ENCODE measurements at regions not wholly inside any gene's neighbourhood (a gene's known extent, or its start where the extent isn't known, plus 50 kb on each side); places are given as distances from the start of the nearest gene placed in this dataset.

DNA sequence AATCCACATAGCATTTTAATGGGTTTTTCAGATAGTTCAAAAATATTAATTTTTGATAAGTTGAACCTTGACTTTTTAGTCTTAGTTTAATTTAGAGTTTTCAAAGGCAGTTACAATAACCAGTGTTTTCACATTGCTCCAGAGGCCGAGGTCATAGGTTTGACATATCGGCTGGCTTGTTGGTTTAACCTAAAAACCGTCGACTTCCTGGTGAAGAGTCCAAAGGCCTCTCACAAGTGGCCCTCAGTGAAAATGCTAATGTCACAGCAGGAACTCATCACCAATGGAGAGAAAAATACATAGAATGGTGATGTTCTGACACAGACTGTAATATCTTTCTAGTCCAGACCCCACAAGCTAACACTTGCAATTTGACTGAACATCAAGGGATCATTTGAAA is 642.3 kb downstream of the PLOD2 start:
- TF ChIP-seq, protein P1, sequence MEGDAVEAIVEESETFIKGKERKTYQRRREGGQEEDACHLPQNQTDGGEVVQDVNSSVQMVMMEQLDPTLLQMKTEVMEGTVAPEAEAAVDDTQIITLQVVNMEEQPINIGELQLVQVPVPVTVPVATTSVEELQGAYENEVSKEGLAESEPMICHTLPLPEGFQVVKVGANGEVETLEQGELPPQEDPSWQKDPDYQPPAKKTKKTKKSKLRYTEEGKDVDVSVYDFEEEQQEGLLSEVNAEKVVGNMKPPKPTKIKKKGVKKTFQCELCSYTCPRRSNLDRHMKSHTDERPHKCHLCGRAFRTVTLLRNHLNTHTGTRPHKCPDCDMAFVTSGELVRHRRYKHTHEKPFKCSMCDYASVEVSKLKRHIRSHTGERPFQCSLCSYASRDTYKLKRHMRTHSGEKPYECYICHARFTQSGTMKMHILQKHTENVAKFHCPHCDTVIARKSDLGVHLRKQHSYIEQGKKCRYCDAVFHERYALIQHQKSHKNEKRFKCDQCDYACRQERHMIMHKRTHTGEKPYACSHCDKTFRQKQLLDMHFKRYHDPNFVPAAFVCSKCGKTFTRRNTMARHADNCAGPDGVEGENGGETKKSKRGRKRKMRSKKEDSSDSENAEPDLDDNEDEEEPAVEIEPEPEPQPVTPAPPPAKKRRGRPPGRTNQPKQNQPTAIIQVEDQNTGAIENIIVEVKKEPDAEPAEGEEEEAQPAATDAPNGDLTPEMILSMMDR (IDR thresholded peaks at IDR 0.05; ENCODE audit: extremely low read depth, low read depth, low read length) = no peak
- Histone ChIP-seq H3K4me3 (ENCODE audit: insufficient read depth, low read length) (no peak overlapping the region), H4K20me1 (ENCODE audit: insufficient read depth, low read length) (no peaks in the 10 kb centered on the region), H3K27me3 (ENCODE audit: insufficient read depth, low read length) (no peaks in the 10 kb centered on the region), H3K4me2 (ENCODE audit: insufficient read depth, low read length) (no peak overlapping the region), H3K36me3 (ENCODE audit: insufficient read depth, low read length) (no peaks in the 10 kb centered on the region), H3K4me1 (ENCODE audit: insufficient read depth, low read length) (no peaks in the 10 kb centered on the region), H2AFZ (ENCODE audit: low read length) (no peak overlapping the region), H3K27ac (ENCODE audit: low read depth, low read length) (no peak overlapping the region), H3K79me2 (ENCODE audit: insufficient read depth, low read length) (no peaks in the 10 kb centered on the region), H3K9me3 (ENCODE audit: low read depth, low read length) (no peaks in the 10 kb centered on the region)
- no peak for DNase-seq (ENCODE audit: insufficient read length, low spot score, missing footprints)

DNA sequence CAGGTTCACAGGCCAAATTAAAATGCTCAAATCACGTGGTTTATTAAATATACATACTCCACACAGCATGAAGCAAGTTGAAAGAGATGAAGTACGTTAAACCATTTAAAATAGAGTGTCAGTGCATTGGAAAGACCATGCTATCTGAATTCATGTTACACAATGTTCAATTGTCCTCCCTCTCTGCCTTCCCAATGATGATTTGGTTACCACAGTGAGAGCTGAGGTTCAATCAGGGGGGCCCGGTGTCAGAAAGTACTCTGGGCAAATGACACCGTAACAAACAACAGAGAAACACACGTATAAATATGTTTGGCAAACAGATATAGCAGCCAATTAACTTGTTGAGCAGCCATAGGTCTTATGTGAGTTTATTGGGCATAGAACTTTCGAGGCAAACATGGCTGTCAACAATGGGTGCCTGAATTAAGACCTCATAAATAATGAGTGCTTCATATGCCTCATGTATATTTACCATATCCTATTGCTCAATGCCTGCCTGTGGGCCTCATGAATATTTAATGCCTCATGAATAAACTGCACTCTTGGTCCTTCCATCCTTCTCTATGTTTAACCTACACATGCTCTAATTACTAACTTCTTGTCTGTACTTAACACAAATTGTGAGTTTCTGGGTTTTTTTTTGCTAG is 641.5 kb downstream of the PLOD2 start:
- no peaks in the 10 kb centered on the region for H3K4me1 ChIP-seq (ENCODE audit: insufficient read depth, low read length)
- H3K79me2 ChIP-seq (ENCODE audit: insufficient read depth, low read length) = no peaks in the 10 kb centered on the region
- TF ChIP-seq, protein P1 (IDR thresholded peaks at IDR 0.05; ENCODE audit: extremely low read depth, low read depth, low read length) = no peak
- no peak overlapping the region for H3K27ac ChIP-seq (ENCODE audit: low read depth, low read length)
- no peak overlapping the region for H2AFZ ChIP-seq (ENCODE audit: low read length)
- H4K20me1 ChIP-seq (ENCODE audit: insufficient read depth, low read length) = no peaks in the 10 kb centered on the region
- no peak overlapping the region for H3K4me2 ChIP-seq (ENCODE audit: insufficient read depth, low read length)
- H3K36me3 ChIP-seq (ENCODE audit: insufficient read depth, low read length) = no peaks in the 10 kb centered on the region
- DNase-seq (ENCODE audit: insufficient read length, low spot score, missing footprints) = no peak
- no peak overlapping the region for H3K4me3 ChIP-seq (ENCODE audit: insufficient read depth, low read length)
- no peaks in the 10 kb centered on the region for H3K9me3 ChIP-seq (ENCODE audit: low read depth, low read length)
- no peaks in the 10 kb centered on the region for H3K27me3 ChIP-seq (ENCODE audit: insufficient read depth, low read length)

DNA sequence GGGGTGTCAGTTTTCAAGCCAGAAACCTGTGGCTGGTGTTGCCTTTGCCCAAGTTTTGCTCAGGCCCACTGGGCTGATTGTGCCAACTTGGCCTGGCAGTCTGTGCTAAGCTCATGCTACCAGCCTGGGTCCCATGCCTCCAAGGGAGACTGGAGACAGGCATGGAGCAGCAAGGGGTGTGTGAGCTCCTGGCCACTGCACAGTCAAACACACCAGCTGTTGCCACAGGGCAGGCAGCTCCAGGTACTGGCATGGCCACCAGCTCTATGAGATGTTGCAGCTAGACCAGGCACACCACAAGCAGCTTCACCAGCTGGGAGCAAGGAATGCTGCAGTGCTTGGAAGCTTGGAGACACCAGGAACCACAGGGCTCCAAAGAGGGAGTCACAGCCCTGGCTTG is 638.8 kb downstream of the PLOD2 start:
- Histone ChIP-seq H4K20me1 (ENCODE audit: insufficient read depth, low read length) (no peaks in the 10 kb centered on the region), H3K4me2 (ENCODE audit: insufficient read depth, low read length) (no peak overlapping the region), H3K79me2 (ENCODE audit: insufficient read depth, low read length) (no peaks in the 10 kb centered on the region), H3K4me3 (ENCODE audit: insufficient read depth, low read length) (no peak overlapping the region), H3K9me3 (ENCODE audit: low read depth, low read length) (no peaks in the 10 kb centered on the region), H2AFZ (ENCODE audit: low read length) (no peak overlapping the region), H3K27me3 (ENCODE audit: insufficient read depth, low read length) (no peaks in the 10 kb centered on the region), H3K36me3 (ENCODE audit: insufficient read depth, low read length) (no peaks in the 10 kb centered on the region), H3K27ac (ENCODE audit: low read depth, low read length) (no peak overlapping the region), H3K4me1 (ENCODE audit: insufficient read depth, low read length) (no peaks in the 10 kb centered on the region)
- no peak for DNase-seq (ENCODE audit: insufficient read length, low spot score, missing footprints)
- TF ChIP-seq, protein P1 (IDR thresholded peaks at IDR 0.05; ENCODE audit: extremely low read depth, low read depth, low read length) = no peak

DNA sequence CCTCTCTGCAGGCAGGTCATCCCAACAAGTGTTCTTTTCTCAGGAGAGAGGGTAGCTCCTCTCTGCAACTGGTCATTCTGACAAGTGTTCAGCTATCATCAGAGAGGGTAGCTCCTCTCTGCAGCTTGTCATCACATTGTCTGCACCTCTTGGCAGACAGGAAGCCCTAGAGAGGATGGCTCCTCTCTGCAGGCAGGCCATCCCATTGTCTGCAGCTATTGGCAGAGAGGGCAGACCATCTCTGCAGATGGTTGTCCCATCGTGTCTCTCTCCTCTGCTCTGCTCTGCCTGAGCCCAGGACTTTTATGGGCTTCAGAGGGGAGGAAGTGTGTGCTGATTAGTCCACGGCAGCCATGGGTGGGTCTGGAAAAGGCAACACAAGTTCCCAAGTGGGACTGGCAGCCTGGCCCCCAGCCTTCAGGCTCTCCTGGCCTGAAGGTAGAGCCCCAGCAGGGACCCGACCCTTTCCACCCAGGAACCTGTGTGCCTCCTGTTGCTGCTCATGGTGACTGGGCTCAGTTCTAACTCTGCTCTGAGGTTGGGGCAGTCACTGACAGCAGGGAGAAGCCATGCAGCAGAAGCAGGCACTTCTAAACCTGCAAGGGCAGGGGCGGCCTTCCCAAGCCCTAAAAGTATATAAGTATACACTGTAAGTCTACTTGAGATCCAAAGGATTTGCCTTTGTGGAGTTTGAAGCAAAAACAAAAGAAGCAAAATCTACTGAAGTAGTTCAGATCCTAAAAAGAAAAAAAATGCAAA is 637.9 kb downstream of the PLOD2 start:
- no peak overlapping the region for H3K4me3 ChIP-seq (ENCODE audit: insufficient read depth, low read length)
- H3K79me2 ChIP-seq (ENCODE audit: insufficient read depth, low read length) = no peaks in the 10 kb centered on the region
- H3K4me1 ChIP-seq (ENCODE audit: insufficient read depth, low read length) = no peaks in the 10 kb centered on the region
- H3K36me3 ChIP-seq (ENCODE audit: insufficient read depth, low read length) = no peaks in the 10 kb centered on the region
- H3K4me2 ChIP-seq (ENCODE audit: insufficient read depth, low read length) = no peak overlapping the region
- no peaks in the 10 kb centered on the region for H3K27me3 ChIP-seq (ENCODE audit: insufficient read depth, low read length)
- H3K27ac ChIP-seq (ENCODE audit: low read depth, low read length) = no peak overlapping the region
- no peak overlapping the region for H2AFZ ChIP-seq (ENCODE audit: low read length)
- no peaks in the 10 kb centered on the region for H4K20me1 ChIP-seq (ENCODE audit: insufficient read depth, low read length)
- no peaks in the 10 kb centered on the region for H3K9me3 ChIP-seq (ENCODE audit: low read depth, low read length)
- DNase-seq (ENCODE audit: insufficient read length, low spot score, missing footprints) = no peak
- TF ChIP-seq, protein P1 (IDR thresholded peaks at IDR 0.05; ENCODE audit: extremely low read depth, low read depth, low read length) = no peak

All from osteoblast (primary cell).